H9 (cell line): ENCODE measurements at regions not wholly inside any gene's neighbourhood (a gene's known extent, or its start where the extent isn't known, plus 50 kb on each side); places are given as distances from the start of the nearest gene placed in this dataset.

Experiments
- DNase-seq: peaks from one replicate; pipeline ENCODE4 v3.0.0-alpha.2; 2017
- H2AFZ ChIP-seq: one replicate; pipeline ENCODE4 v1.6.1; 2013; ENCODE audit warnings: mild to moderate bottlenecking, low read length, control low read depth, moderate library complexity
- H2AK5ac ChIP-seq: 2 replicates; pipeline ENCODE4 v1.6.1; 2013; ENCODE audit warnings: low read length, control low read depth, mixed read lengths; ENCODE audit not compliant: insufficient read length
- H2BK120ac ChIP-seq: one replicate; pipeline ENCODE4 v1.6.1; 2013; ENCODE audit warnings: low read depth, mild to moderate bottlenecking, low read length, control low read depth, inconsistent platforms; ENCODE audit not compliant: poor library complexity, severe bottlenecking
- H2BK12ac ChIP-seq: 2 replicates; pipeline ENCODE4 v1.6.1; 2013; ENCODE audit warnings: low read length, control low read depth, mixed read lengths, low read depth; ENCODE audit not compliant: insufficient read length
- H2BK15ac ChIP-seq: 2 replicates; pipeline ENCODE4 v1.6.1; 2013; ENCODE audit warnings: low read depth, low read length, control low read depth
- H2BK20ac ChIP-seq: one replicate; pipeline ENCODE4 v1.6.1; 2013; ENCODE audit warnings: low read depth, mild to moderate bottlenecking, low read length, control low read depth, inconsistent platforms; ENCODE audit not compliant: poor library complexity, severe bottlenecking
- H2BK5ac ChIP-seq: 2 replicates; pipeline ENCODE4 v1.6.1; 2013; ENCODE audit warnings: low read length, control low read depth, mixed read lengths; ENCODE audit not compliant: insufficient read length
- H3K14ac ChIP-seq: 2 replicates; pipeline ENCODE4 v1.6.1; 2013; ENCODE audit warnings: low read length, control low read depth; ENCODE audit not compliant: insufficient read depth
- H3K18ac ChIP-seq: 2 replicates; pipeline ENCODE4 v1.6.1; 2013; ENCODE audit warnings: low read depth, mild to moderate bottlenecking, mixed read lengths, low read length, control low read depth; ENCODE audit not compliant: insufficient read length
- H3K23ac ChIP-seq: 2 replicates; pipeline ENCODE4 v1.6.1; 2013; ENCODE audit warnings: low read length, control low read depth, mixed read lengths, low read depth; ENCODE audit not compliant: insufficient read length
- H3K23me2 ChIP-seq: 2 replicates; pipeline ENCODE4 v1.6.1; 2013; ENCODE audit warnings: low read depth, mild to moderate bottlenecking, mixed read lengths, low read length, control low read depth; ENCODE audit not compliant: insufficient read length, poor library complexity, severe bottlenecking
- H3K27ac ChIP-seq: 2 replicates; pipeline ENCODE4 v1.5.1; 2013; ENCODE audit warnings: low read length, control low read depth, mixed read lengths, low read depth; ENCODE audit not compliant: insufficient read length
- H3K27me3 ChIP-seq: 2 replicates; pipeline ENCODE4 v1.6.1; 2013; ENCODE audit warnings: low read length, control low read depth, inconsistent platforms; ENCODE audit not compliant: insufficient read depth
- H3K4ac ChIP-seq: 2 replicates; pipeline ENCODE4 v1.6.1; 2013; ENCODE audit warnings: low read depth, mild to moderate bottlenecking, control low read depth, inconsistent platforms, low read length, moderate library complexity
- H3K4me1 ChIP-seq: 2 replicates; pipeline ENCODE4 v1.6.1; 2013; ENCODE audit warnings: low read length, control low read depth, inconsistent platforms; ENCODE audit not compliant: insufficient read depth
- H3K4me2 ChIP-seq: 2 replicates; pipeline ENCODE4 v1.6.1; 2013; ENCODE audit warnings: low read length, control low read depth, mixed read lengths; ENCODE audit not compliant: insufficient read length, insufficient read depth
- H3K56ac ChIP-seq: 2 replicates; pipeline ENCODE4 v1.6.1; 2013; ENCODE audit warnings: low read depth, mild to moderate bottlenecking, mixed read lengths, low read length, control low read depth; ENCODE audit not compliant: insufficient read length
- H3K79me1 ChIP-seq: 2 replicates; pipeline ENCODE4 v1.6.1; 2013; ENCODE audit warnings: low read depth, mild to moderate bottlenecking, moderate library complexity, low read length, control low read depth, inconsistent platforms; ENCODE audit not compliant: insufficient read depth, poor library complexity, severe bottlenecking
- H3K79me2 ChIP-seq: 2 replicates; pipeline ENCODE4 v1.6.1; 2013; ENCODE audit warnings: low read length, control low read depth, inconsistent platforms; ENCODE audit not compliant: insufficient read depth
- H3K9ac ChIP-seq: 2 replicates; pipeline ENCODE4 v1.6.1; 2013; ENCODE audit warnings: low read length, control low read depth, mixed read lengths; ENCODE audit not compliant: insufficient read length; ENCODE audit errors: extremely low read depth
- H3K9me3 ChIP-seq: one replicate; pipeline ENCODE4 v1.6.1; 2013; ENCODE audit warnings: low read depth, low read length, inconsistent platforms; ENCODE audit not compliant: control insufficient read depth
- H3T11ph ChIP-seq: one replicate; pipeline ENCODE4 v1.6.1; 2013; ENCODE audit warnings: mild to moderate bottlenecking, low read length, control low read depth, inconsistent platforms
- H4K20me1 ChIP-seq: one replicate; pipeline ENCODE4 v1.6.1; 2013; ENCODE audit not compliant: control insufficient read depth, insufficient read length, insufficient read depth
- H4K5ac ChIP-seq: 2 replicates; pipeline ENCODE4 v1.6.1; 2013; ENCODE audit warnings: low read depth, mild to moderate bottlenecking, mixed read lengths, low read length, control low read depth; ENCODE audit not compliant: insufficient read length
- H4K8ac ChIP-seq: replicated peaks from 2 replicates; pipeline ENCODE4 v1.6.1; 2013; ENCODE audit warnings: low read length, control low read depth, mixed read lengths, low read depth; ENCODE audit not compliant: insufficient read length
- H4K91ac ChIP-seq: 2 replicates; pipeline ENCODE4 v1.6.1; 2013; ENCODE audit warnings: low read depth, mild to moderate bottlenecking, moderate library complexity, mixed read lengths, low read length, control low read depth; ENCODE audit not compliant: insufficient read length
- H3K27ac Mint-ChIP-seq, 3 experiments: 2 replicates in 2 of 3; 3 replicates in 1 of 3; pipeline ENCODE4 v1.8.0; 2020 to 2021; ENCODE audit warnings: mixed read lengths in 3 of 3, mild to moderate bottlenecking in 1 of 3, moderate library complexity in 1 of 3
- H3K27me3 Mint-ChIP-seq: 2 replicates; pipeline ENCODE4 v1.8.0; 2021; ENCODE audit warnings: low read depth, mild to moderate bottlenecking, moderate library complexity, mixed read lengths
- H3K36me3 Mint-ChIP-seq, 3 experiments: 2 replicates in 2 of 3; 3 replicates in 1 of 3; pipeline ENCODE4 v1.8.0; 2020 to 2021; ENCODE audit warnings: low read depth in 3 of 3, mixed read lengths in 3 of 3; ENCODE audit not compliant: insufficient read depth in 1 of 3
- H3K4me1 Mint-ChIP-seq, 2 experiments: 2 replicates each; pipeline ENCODE4 v1.8.0; 2020; ENCODE audit warnings: mixed read lengths in 2 of 2
- H3K4me3 Mint-ChIP-seq, 2 experiments: 2 replicates in 1 of 2; 3 replicates in 1 of 2; pipeline ENCODE4 v1.8.0; 2020 to 2021; ENCODE audit warnings: mild to moderate bottlenecking in 2 of 2, mixed read lengths in 2 of 2, moderate library complexity in 1 of 2
- H3K9me3 Mint-ChIP-seq, 2 experiments: 2 replicates in 1 of 2; 3 replicates in 1 of 2; pipeline ENCODE4 v1.8.0; 2020; ENCODE audit warnings: mild to moderate bottlenecking in 2 of 2, mixed read lengths in 2 of 2, moderate library complexity in 1 of 2
- WGBS: extraction: QIAGEN DNeasy Blood & Tissue Kit; methylation state at CpG from one replicate; pipeline ENCODE4 v1.1.7; 2013; ENCODE audit warnings: missing lambda C conversion rate, low lambda C conversion rate, mixed read lengths; ENCODE audit not compliant: insufficient read length; ENCODE audit errors: extremely low coverage; 5-methylcytosine and 5-hydroxymethylcytosine counted together
- TF ChIP-seq, protein P1 (sequence below): fragments of 200-600 bp; sonication (generic); conservative IDR thresholded peaks from 3 replicates; pipeline ENCODE4 v1.8.0; 2021; ENCODE audit warnings: antibody characterized with exemption, mild to moderate bottlenecking

DNA sequence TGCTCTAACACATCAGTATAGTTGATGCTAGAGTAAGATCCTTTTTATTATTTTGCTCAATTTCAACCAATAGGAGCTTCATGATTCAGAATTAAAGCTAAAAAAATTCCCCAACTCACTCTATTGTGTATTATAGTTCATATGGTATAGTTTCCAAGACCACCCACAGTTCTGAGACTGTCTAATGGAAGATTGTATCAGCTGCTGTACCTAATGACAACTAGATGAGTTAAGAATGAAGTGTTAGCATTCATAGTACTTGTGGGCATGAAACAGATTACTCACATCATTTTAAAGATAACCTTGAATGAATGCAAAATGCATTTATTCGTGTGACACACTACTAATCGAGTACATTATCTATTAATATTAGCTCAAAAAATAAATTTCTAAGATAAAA, 289.9 kb upstream of the ATP11B start:
- no peak overlapping the region for H2BK12ac ChIP-seq
- no peaks in the 10 kb centered on the region for H3K79me2 ChIP-seq
- H2BK20ac ChIP-seq, result no peak overlapping the region
- H2BK5ac ChIP-seq, result no peak overlapping the region
- H2AK5ac ChIP-seq, result no peak overlapping the region
- Mint-ChIP-seq H3K4me1 (peaks cover 44 to 55% of the 10 kb centered on the region in 2 experiments), H3K27me3 (peaks cover 3% of the 10 kb centered on the region), H3K4me3 (no peak overlapping the region), H3K27ac (no peak overlapping the region), H3K36me3 (no peaks in the 10 kb centered on the region), H3K9me3 (no peaks in the 10 kb centered on the region)
- DNase-seq, result no peak
- H3K9ac ChIP-seq, result no peak overlapping the region
- TF ChIP-seq, protein P1, sequence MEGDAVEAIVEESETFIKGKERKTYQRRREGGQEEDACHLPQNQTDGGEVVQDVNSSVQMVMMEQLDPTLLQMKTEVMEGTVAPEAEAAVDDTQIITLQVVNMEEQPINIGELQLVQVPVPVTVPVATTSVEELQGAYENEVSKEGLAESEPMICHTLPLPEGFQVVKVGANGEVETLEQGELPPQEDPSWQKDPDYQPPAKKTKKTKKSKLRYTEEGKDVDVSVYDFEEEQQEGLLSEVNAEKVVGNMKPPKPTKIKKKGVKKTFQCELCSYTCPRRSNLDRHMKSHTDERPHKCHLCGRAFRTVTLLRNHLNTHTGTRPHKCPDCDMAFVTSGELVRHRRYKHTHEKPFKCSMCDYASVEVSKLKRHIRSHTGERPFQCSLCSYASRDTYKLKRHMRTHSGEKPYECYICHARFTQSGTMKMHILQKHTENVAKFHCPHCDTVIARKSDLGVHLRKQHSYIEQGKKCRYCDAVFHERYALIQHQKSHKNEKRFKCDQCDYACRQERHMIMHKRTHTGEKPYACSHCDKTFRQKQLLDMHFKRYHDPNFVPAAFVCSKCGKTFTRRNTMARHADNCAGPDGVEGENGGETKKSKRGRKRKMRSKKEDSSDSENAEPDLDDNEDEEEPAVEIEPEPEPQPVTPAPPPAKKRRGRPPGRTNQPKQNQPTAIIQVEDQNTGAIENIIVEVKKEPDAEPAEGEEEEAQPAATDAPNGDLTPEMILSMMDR, result no peak
- H4K8ac ChIP-seq, result no peak overlapping the region
- no peak overlapping the region for H2BK120ac ChIP-seq
- H4K5ac ChIP-seq, result no peak overlapping the region
- H4K91ac ChIP-seq, result no peak overlapping the region
- no peaks in the 10 kb centered on the region for H3K9me3 ChIP-seq
- H3K79me1 ChIP-seq, result no peaks in the 10 kb centered on the region
- no peak overlapping the region for H3T11ph ChIP-seq
- H3K27ac ChIP-seq, result no peak overlapping the region
- H2AFZ ChIP-seq, result no peak overlapping the region
- no peak overlapping the region for H3K23ac ChIP-seq
- H3K27me3 ChIP-seq, result no peaks in the 10 kb centered on the region
- H3K4me1 ChIP-seq, result peaks cover 7% of the 10 kb centered on the region; the same call in 1 of the 2 replicates
- H3K23me2 ChIP-seq, result no peaks in the 10 kb centered on the region
- H3K14ac ChIP-seq, result no peak overlapping the region
- no peak overlapping the region for H3K4me2 ChIP-seq
- H4K20me1 ChIP-seq, result no peaks in the 10 kb centered on the region
- WGBS, result no CpG with 5 or more reads among the region's 2 CpGs
- no peak overlapping the region for H2BK15ac ChIP-seq
- no peak overlapping the region for H3K18ac ChIP-seq
- H3K4ac ChIP-seq, result no peak overlapping the region
- no peak overlapping the region for H3K56ac ChIP-seq
